ENCODE measurements at regions not wholly inside any gene's neighbourhood (a gene's known extent, or its start where the extent isn't known, plus 50 kb on each side); places are given as distances from the start of the nearest gene placed in this dataset.
"Not testable (repeated sequence)": the region's sequence is repeated elsewhere in the genome, so short reads cannot be mapped to it uniquely, and the experiment has no call there.

DNA sequence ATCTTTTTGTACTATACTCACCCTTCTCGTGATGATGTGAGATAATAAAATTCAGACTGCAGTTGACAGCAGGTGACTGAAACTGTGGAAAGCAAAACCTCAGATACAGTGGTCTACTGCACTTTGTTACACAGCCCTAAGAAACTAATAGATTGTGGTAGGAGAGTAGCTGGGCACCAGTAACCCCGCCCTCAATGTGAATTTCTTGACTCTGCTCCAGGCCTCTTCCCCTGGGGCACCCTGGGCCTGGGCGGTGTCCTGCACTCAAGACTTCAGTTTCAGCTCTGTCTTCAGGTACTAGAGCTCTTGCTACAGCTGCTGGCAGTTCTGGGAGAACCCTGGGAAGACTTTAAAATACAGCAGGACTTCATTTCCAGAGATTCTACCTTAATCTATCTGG, 197.6 kb upstream of the AVPR1A start:
- no peak overlapping the region for H3K27ac Mint-ChIP-seq
- H3K36me3 Mint-ChIP-seq (ENCODE audit: low read depth): no peaks in the 10 kb centered on the region
- no peaks in the 10 kb centered on the region for H3K4me1 Mint-ChIP-seq (ENCODE audit: low read depth)
- DNase-seq: no peak
- peaks cover 3% of the 10 kb centered on the region; the same call in 1 of the 2 replicates for H3K27me3 Mint-ChIP-seq (ENCODE audit: insufficient read depth)
- H3K9me3 Mint-ChIP-seq: peaks cover 11% of the 10 kb centered on the region
- H3K4me3 Mint-ChIP-seq: no peak overlapping the region
- TF ChIP-seq CTCF (IDR thresholded peaks at IDR 0.05): no peak

- H3K27ac Mint-ChIP-seq; H3K4me1 Mint-ChIP-seq (ENCODE audit: low read depth); H3K27me3 Mint-ChIP-seq (ENCODE audit: insufficient read depth); DNase-seq; H3K36me3 Mint-ChIP-seq (ENCODE audit: low read depth); H3K4me3 Mint-ChIP-seq: not testable (repeated sequence)
- peaks cover 13% of the 10 kb centered on the region for H3K9me3 Mint-ChIP-seq
Observed at GRCh38 chr12:63337158-63337557, 186.2 kb upstream of the AVPR1A start.

- no peak overlapping the region for H3K4me3 Mint-ChIP-seq
- H3K27ac Mint-ChIP-seq: no peak overlapping the region
- peaks cover 2% of the 10 kb centered on the region for H3K9me3 Mint-ChIP-seq
- H3K36me3 Mint-ChIP-seq (ENCODE audit: low read depth): no peaks in the 10 kb centered on the region
- H3K4me1 Mint-ChIP-seq (ENCODE audit: low read depth): no peaks in the 10 kb centered on the region
- peaks cover 4% of the 10 kb centered on the region; the same call in 1 of the 2 replicates for H3K27me3 Mint-ChIP-seq (ENCODE audit: insufficient read depth)
- TF ChIP-seq CTCF (IDR thresholded peaks at IDR 0.05): no peak
- no peak for DNase-seq
Observed at GRCh38 chr12:63326260-63326659, 175.3 kb upstream of the AVPR1A start.

DNA sequence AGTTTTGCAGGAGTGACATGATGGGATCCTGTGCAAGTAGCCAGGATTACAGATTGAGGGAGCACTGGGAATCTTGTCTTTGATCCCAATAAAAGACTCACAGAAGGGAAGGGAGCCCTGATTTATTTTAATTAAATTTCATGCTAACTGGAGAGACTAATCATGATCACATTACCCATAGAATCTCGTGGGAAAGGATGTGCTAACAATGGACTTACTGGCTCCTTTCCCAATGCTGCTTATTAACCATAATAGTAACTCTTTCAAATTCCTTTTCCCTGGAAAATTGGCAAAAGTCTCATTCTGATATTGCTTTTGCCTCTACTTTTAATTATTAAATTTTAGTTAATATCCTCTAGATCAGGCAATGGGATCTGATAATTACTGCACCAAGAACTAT, 174.8 kb upstream of the AVPR1A start:
- Mint-ChIP-seq H3K27me3 (ENCODE audit: insufficient read depth) (peaks cover 4% of the 10 kb centered on the region; the same call in 1 of the 2 replicates), H3K4me1 (ENCODE audit: low read depth) (no peaks in the 10 kb centered on the region), H3K36me3 (ENCODE audit: low read depth) (no peaks in the 10 kb centered on the region), H3K4me3 (no peak overlapping the region), H3K27ac (no peak overlapping the region), H3K9me3 (no peaks in the 10 kb centered on the region; the same call in 1 of the 2 replicates)
- no peak for DNase-seq
- TF ChIP-seq CTCF (IDR thresholded peaks at IDR 0.05): no peak

DNA sequence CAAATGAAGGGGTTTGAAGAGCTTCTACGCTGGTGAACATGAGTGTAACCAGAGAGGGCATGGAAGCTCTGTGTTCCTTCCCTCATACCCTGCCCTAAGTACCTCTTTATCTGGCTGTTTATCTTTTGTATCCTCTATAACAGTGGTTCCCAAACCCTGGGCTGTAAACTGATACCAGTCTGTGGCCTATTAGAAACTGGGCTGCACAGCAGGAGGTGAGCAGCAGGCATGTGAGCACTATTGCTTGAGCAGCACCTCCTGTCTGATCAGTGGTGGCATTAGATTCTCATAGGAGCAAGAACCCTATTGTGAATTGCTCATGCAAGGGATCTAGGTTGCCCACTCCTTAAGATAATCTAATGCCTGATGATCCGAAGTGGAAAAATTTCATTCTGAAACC, 172.9 kb upstream of the AVPR1A start:
- DNase-seq: no peak
- Mint-ChIP-seq H3K4me1 (ENCODE audit: low read depth) (no peaks in the 10 kb centered on the region), H3K9me3 (no peaks in the 10 kb centered on the region; the same call in 1 of the 2 replicates), H3K36me3 (ENCODE audit: low read depth) (no peaks in the 10 kb centered on the region), H3K27ac (no peak overlapping the region), H3K4me3 (no peak overlapping the region), H3K27me3 (ENCODE audit: insufficient read depth) (peaks cover 4% of the 10 kb centered on the region; the same call in 1 of the 2 replicates)
- no peak for TF ChIP-seq CTCF (IDR thresholded peaks at IDR 0.05)

DNA sequence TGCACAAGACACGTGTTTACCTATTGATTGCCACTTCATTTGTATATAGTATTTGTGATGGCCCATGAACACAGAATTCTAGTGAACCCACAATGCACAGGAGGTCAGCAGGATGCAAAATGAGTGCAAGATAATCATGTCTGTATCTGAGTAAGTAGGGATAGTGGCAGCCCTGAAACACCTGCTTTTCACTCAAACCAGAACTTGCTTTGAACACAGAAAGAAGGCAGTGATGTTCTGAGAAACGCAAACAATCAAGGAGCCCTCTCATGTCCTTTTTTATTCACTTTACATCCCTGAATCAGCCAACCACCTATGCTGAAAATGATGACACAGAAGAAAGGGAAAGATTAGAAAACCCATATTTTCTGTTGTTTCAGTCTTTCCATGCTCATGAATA, 170.4 kb upstream of the AVPR1A start:
- no peak for TF ChIP-seq CTCF (IDR thresholded peaks at IDR 0.05)
- Mint-ChIP-seq H3K27ac (no peak overlapping the region), H3K9me3 (peaks cover 4% of the 10 kb centered on the region; the same call in 1 of the 2 replicates), H3K4me1 (ENCODE audit: low read depth) (no peaks in the 10 kb centered on the region; the same call in 1 of the 2 replicates), H3K27me3 (ENCODE audit: insufficient read depth) (peaks cover 4% of the 10 kb centered on the region; the same call in 1 of the 2 replicates), H3K4me3 (no peak overlapping the region), H3K36me3 (ENCODE audit: low read depth) (no peaks in the 10 kb centered on the region)
- no peak for DNase-seq
